GM19468 (cell line): ENCODE measurements at regions not wholly inside any gene's neighbourhood (a gene's known extent, or its start where the extent isn't known, plus 50 kb on each side); places are given as distances from the start of the nearest gene placed in this dataset.
"Not testable (repeated sequence)": the region's sequence is repeated elsewhere in the genome, so short reads cannot be mapped to it uniquely, and the experiment has no call there.

ENCODE experiments used
- ATAC-seq: cut with Tn5 transposase; IDR thresholded peaks from one replicate; pipeline ENCODE4 v1.9.1; 2021; ENCODE audit warnings: mild to moderate bottlenecking, moderate library complexity, moderate number of reproducible peaks; ENCODE audit not compliant: unreplicated experiment; ENCODE audit errors: extremely low read depth

GRCh38 chr20:48392407-48393310 lies 435.1 kb downstream of the PREX1 start:
- no peak for ATAC-seq

GRCh38 chr20:48390981-48391380 lies 436.8 kb downstream of the PREX1 start:
- no peak for ATAC-seq

- no peak for ATAC-seq
Observed at GRCh38 chr20:48387675-48388074, 440.1 kb downstream of the PREX1 start.

GRCh38 chr20:48385527-48385926 lies 442.3 kb downstream of the PREX1 start:
- ATAC-seq = no peak

- no peak for ATAC-seq
Observed at GRCh38 chr20:48385114-48385513, 442.7 kb downstream of the PREX1 start.

GRCh38 chr20:48384147-48384818 lies 443.5 kb downstream of the PREX1 start:
- no peak for ATAC-seq

- ATAC-seq = no peak
Observed at GRCh38 chr20:48383252-48383651, 444.5 kb downstream of the PREX1 start.

GRCh38 chr20:48382304-48382703 lies 445.5 kb downstream of the PREX1 start:
- ATAC-seq = no peak

GRCh38 chr20:48381353-48382120 lies 446.3 kb downstream of the PREX1 start:
- no peak for ATAC-seq

GRCh38 chr20:48380661-48381060 lies 447.1 kb downstream of the PREX1 start:
- ATAC-seq = no peak

- ATAC-seq = no peak
Observed at GRCh38 chr20:48378976-48379675, 448.7 kb downstream of the PREX1 start.

GRCh38 chr20:48377940-48378339 lies 449.9 kb downstream of the PREX1 start:
- ATAC-seq = no peak

GRCh38 chr20:48375804-48376203 lies 452.0 kb downstream of the PREX1 start:
- no peak for ATAC-seq

- no peak for ATAC-seq
Observed at GRCh38 chr20:48374991-48375595, 452.7 kb downstream of the PREX1 start.

GRCh38 chr20:48374031-48374907 lies 453.5 kb downstream of the PREX1 start:
- not testable (repeated sequence) for ATAC-seq

- no peak for ATAC-seq
Observed at GRCh38 chr20:48373555-48373934, 454.3 kb downstream of the PREX1 start.

- ATAC-seq = not testable (repeated sequence)
Observed at GRCh38 chr20:48372851-48373554, 454.8 kb downstream of the PREX1 start.

- ATAC-seq = no peak
Observed at GRCh38 chr20:48371211-48371610, 456.6 kb downstream of the PREX1 start.
